Mesenchymal stem cell (in vitro differentiated cells and primary cell): ENCODE measurements at regions not wholly inside any gene's neighbourhood (a gene's known extent, or its start where the extent isn't known, plus 50 kb on each side); places are given as distances from the start of the nearest gene placed in this dataset.

Experiments
- DNase-seq: peaks from one replicate; pipeline ENCODE4 v3.0.0-alpha.2; 2013
- H2AFZ ChIP-seq: one replicate; pipeline ENCODE4 v1.6.1; 2013; ENCODE audit warnings: low read depth, mild to moderate bottlenecking, control low read depth, inconsistent platforms, low read length, moderate library complexity
- H2AK5ac ChIP-seq: 2 replicates; pipeline ENCODE4 v1.6.1; 2013; ENCODE audit warnings: low read length, moderate library complexity, mild to moderate bottlenecking, inconsistent platforms; ENCODE audit not compliant: severe bottlenecking
- H2BK120ac ChIP-seq: one replicate; pipeline ENCODE4 v1.6.1; 2013; ENCODE audit warnings: low read depth, mild to moderate bottlenecking, inconsistent platforms, low read length, moderate library complexity
- H2BK12ac ChIP-seq, 2 experiments: one replicate each; pipeline ENCODE4 v1.6.1; 2013; ENCODE audit warnings: inconsistent platforms in 2 of 2, low read length in 2 of 2, mild to moderate bottlenecking in 2 of 2, moderate library complexity in 2 of 2, control low read depth in 1 of 2
- H2BK15ac ChIP-seq: one replicate; pipeline ENCODE4 v1.6.1; 2013; ENCODE audit warnings: mild to moderate bottlenecking, low read depth, inconsistent platforms; ENCODE audit not compliant: poor library complexity, severe bottlenecking
- H2BK5ac ChIP-seq: 2 replicates; pipeline ENCODE4 v1.6.1; 2013; ENCODE audit warnings: low read depth, mild to moderate bottlenecking, low read length, control low read depth, inconsistent platforms; ENCODE audit not compliant: poor library complexity, severe bottlenecking
- H3K14ac ChIP-seq, 2 experiments: one replicate each; pipeline ENCODE4 v1.6.1; 2013; ENCODE audit warnings: inconsistent platforms in 2 of 2, low read length in 2 of 2, control low read depth in 1 of 2, mild to moderate bottlenecking in 1 of 2, moderate library complexity in 1 of 2
- H3K18ac ChIP-seq, 2 experiments: one replicate each; pipeline ENCODE4 v1.6.1; 2013; ENCODE audit warnings: inconsistent platforms in 2 of 2, low read length in 2 of 2, control low read depth in 1 of 2, low read depth in 1 of 2, mild to moderate bottlenecking in 1 of 2
- H3K23ac ChIP-seq, 2 experiments: one replicate each; pipeline ENCODE4 v1.6.1; 2013; ENCODE audit warnings: inconsistent platforms in 2 of 2, low read length in 2 of 2, mild to moderate bottlenecking in 2 of 2, moderate library complexity in 2 of 2, control low read depth in 1 of 2
- H3K27ac ChIP-seq: 2 replicates; pipeline ENCODE4 v1.5.1; 2013; ENCODE audit warnings: mild to moderate bottlenecking, moderate library complexity, low read length, control low read depth, inconsistent platforms; ENCODE audit not compliant: poor library complexity, severe bottlenecking
- H3K27me3 ChIP-seq, 2 experiments: 2 replicates each; pipeline versions ENCODE4 v1.6.1 to v1.7.0; 2013; ENCODE audit warnings: low read length in 2 of 2, mild to moderate bottlenecking in 2 of 2, moderate library complexity in 2 of 2, control low read depth in 1 of 2, inconsistent platforms in 1 of 2; ENCODE audit not compliant: control insufficient read depth in 1 of 2, insufficient read depth in 1 of 2
- H3K36me3 ChIP-seq, 2 experiments: 2 replicates each; pipeline versions ENCODE4 v1.6.1 to v1.7.0; 2013; ENCODE audit warnings: low read length in 2 of 2, control low read depth in 1 of 2, inconsistent platforms in 1 of 2, low read depth in 1 of 2, mild to moderate bottlenecking in 1 of 2; ENCODE audit not compliant: insufficient read depth in 2 of 2, control insufficient read depth in 1 of 2
- H3K4ac ChIP-seq, 2 experiments: one replicate each; pipeline ENCODE4 v1.6.1; 2013; ENCODE audit warnings: inconsistent platforms in 2 of 2, low read length in 2 of 2, mild to moderate bottlenecking in 2 of 2, moderate library complexity in 2 of 2, control low read depth in 1 of 2, low read depth in 1 of 2
- H3K4me1 ChIP-seq: 2 replicates; pipeline ENCODE4 v1.6.1; 2013; ENCODE audit warnings: low read depth, low read length, control low read depth; ENCODE audit not compliant: control insufficient read depth, insufficient read depth
- H3K4me2 ChIP-seq: 2 replicates; pipeline ENCODE4 v1.6.1; 2013; ENCODE audit warnings: low read length, mild to moderate bottlenecking, inconsistent platforms; ENCODE audit not compliant: poor library complexity, severe bottlenecking
- H3K4me3 ChIP-seq, 2 experiments: 2 replicates each; pipeline versions ENCODE4 v1.5.1 to v1.7.0; 2013; ENCODE audit warnings: low read length in 2 of 2, mild to moderate bottlenecking in 2 of 2, control low read depth in 1 of 2, low read depth in 1 of 2; ENCODE audit not compliant: insufficient read depth in 1 of 2
- H3K79me1 ChIP-seq: replicated peaks from 2 replicates; pipeline ENCODE4 v1.6.1; 2013; ENCODE audit warnings: mild to moderate bottlenecking, control low read depth, low read length, inconsistent platforms; ENCODE audit not compliant: poor library complexity, severe bottlenecking
- H3K9ac ChIP-seq: 2 replicates; pipeline ENCODE4 v1.7.0; 2013; ENCODE audit warnings: mild to moderate bottlenecking, low read length, moderate library complexity
- H3K9me3 ChIP-seq: 2 replicates; pipeline ENCODE4 v1.7.0; 2013; ENCODE audit warnings: mild to moderate bottlenecking, low read length; ENCODE audit not compliant: control insufficient read depth
- H4K8ac ChIP-seq: one replicate; pipeline ENCODE4 v1.6.1; 2013; ENCODE audit warnings: inconsistent platforms, mild to moderate bottlenecking, low read length, moderate library complexity
- H4K91ac ChIP-seq: one replicate; pipeline ENCODE4 v1.6.1; 2013; ENCODE audit warnings: mild to moderate bottlenecking, low read length, inconsistent platforms
- WGBS: methylation state at CpG from one replicate; pipeline ENCODE4 v1.1.7; 2013; ENCODE audit warnings: mixed read lengths; 5-methylcytosine and 5-hydroxymethylcytosine counted together

DNA sequence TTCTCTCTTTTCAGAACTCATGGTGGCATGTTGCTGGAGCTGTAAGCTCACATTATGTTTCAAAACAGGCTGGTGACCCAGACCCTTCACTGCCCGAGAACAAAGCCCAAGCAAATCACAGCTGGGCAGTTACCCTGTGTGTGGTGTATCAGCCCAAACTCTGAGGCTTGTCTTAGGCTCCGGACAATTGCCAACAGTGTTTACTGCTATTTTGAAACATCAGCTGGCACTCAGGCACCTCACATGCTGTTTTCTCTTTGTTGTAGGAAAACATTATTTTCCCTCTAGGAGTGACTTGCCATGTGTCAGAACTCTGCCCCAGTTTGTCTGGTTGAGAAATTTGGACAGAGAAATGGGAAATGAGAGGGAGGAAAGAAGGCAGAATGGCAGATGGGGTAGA, 237.6 kb upstream of the APCDD1 start:
- H3K27ac ChIP-seq, result no peak overlapping the region
- H2BK15ac ChIP-seq, result no peak overlapping the region
- 97% methylated on average over 2 of the region's 2 CpGs for WGBS
- H4K91ac ChIP-seq, result no peak overlapping the region
- no peak overlapping the region for H3K4ac ChIP-seq
- H3K36me3 ChIP-seq, result no peaks in the 10 kb centered on the region
- H4K8ac ChIP-seq, result no peak overlapping the region
- no peak overlapping the region for H3K18ac ChIP-seq
- H3K14ac ChIP-seq, result no peak overlapping the region
- H3K4me3 ChIP-seq, result no peak overlapping the region
- no peaks in the 10 kb centered on the region for H3K79me1 ChIP-seq
- no peak for DNase-seq
- no peak overlapping the region for H2BK120ac ChIP-seq
- H2BK5ac ChIP-seq, result no peak overlapping the region
- H3K23ac ChIP-seq, result no peak overlapping the region
- no peak overlapping the region for H3K9ac ChIP-seq
- no peak overlapping the region for H3K4me2 ChIP-seq
- no peak overlapping the region for H2AK5ac ChIP-seq
- no peaks in the 10 kb centered on the region for H3K4me1 ChIP-seq
- peak overlapping the region in 1 of 2 experiments; percentile 14 for H2BK12ac ChIP-seq
- H3K9me3 ChIP-seq, result peaks cover 13% of the 10 kb centered on the region
- no peak overlapping the region for H2AFZ ChIP-seq
- peaks cover 0 to 8% of the 10 kb centered on the region in 2 experiments for H3K27me3 ChIP-seq

DNA sequence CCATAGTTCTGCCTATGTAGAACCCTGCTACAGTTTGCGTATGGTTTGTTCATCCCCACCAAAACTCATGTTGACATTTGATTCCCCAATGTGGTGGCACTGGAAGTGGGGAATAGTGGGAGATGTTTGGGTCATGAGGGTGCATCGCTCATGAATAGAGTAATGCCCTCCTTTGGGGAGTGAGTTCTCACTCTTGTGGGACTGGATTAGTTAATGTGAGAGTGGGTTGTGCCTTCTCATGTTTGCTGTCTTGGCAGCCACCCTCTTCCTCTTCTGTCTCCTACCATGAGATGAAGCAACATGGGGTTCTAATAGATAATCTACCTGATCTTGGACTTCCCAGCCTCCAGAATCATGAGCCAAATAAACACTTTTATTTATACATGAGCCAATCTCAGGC, 237.2 kb upstream of the APCDD1 start:
- no peak overlapping the region for H2BK120ac ChIP-seq
- no peak overlapping the region for H3K27ac ChIP-seq
- H3K9ac ChIP-seq, result no peak overlapping the region
- H4K8ac ChIP-seq, result no peak overlapping the region
- no peak overlapping the region for H2BK15ac ChIP-seq
- DNase-seq, result no peak
- H3K9me3 ChIP-seq, result peaks cover 13% of the 10 kb centered on the region
- H3K79me1 ChIP-seq, result no peaks in the 10 kb centered on the region
- peak overlapping the region; percentile 11 to 29 for H2BK12ac ChIP-seq
- WGBS, result 92% methylated on average over 2 of the region's 2 CpGs
- H2BK5ac ChIP-seq, result no peak overlapping the region
- H3K4me2 ChIP-seq, result no peak overlapping the region
- H2AFZ ChIP-seq, result no peak overlapping the region
- no peak overlapping the region for H2AK5ac ChIP-seq
- H4K91ac ChIP-seq, result no peak overlapping the region
- H3K4ac ChIP-seq, result no peak overlapping the region
- no peaks in the 10 kb centered on the region for H3K36me3 ChIP-seq
- no peak overlapping the region for H3K14ac ChIP-seq
- no peak overlapping the region for H3K23ac ChIP-seq
- no peaks in the 10 kb centered on the region for H3K4me1 ChIP-seq
- peaks cover 0 to 8% of the 10 kb centered on the region in 2 experiments for H3K27me3 ChIP-seq
- no peak overlapping the region for H3K4me3 ChIP-seq
- H3K18ac ChIP-seq, result no peak overlapping the region

DNA sequence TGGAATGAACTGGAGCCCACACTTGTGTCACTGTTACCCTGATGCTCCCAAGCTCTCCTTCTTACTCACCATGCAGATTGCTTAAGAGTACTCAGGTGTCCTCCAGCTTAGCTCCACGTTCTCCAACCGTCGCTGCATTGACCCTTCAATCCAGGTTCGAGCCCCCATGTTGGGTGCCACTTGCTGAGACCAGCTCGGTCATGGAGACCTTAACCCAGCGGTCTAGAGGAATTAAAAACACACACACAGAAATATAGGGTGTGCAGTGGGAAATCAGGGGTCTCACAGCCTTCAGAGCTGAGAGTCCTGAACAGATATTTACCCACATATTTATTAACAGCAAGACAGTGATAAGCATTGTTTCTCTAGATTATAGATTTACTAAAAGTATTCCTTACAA, 229.1 kb upstream of the APCDD1 start:
- H2BK5ac ChIP-seq, result no peak overlapping the region
- H3K14ac ChIP-seq, result no peak overlapping the region
- no peak overlapping the region for H3K18ac ChIP-seq
- no peak overlapping the region for H4K8ac ChIP-seq
- no peak for DNase-seq
- H3K4me2 ChIP-seq, result no peak overlapping the region
- H3K36me3 ChIP-seq, result no peaks in the 10 kb centered on the region
- no peaks in the 10 kb centered on the region for H3K4me1 ChIP-seq
- no peak overlapping the region for H3K27ac ChIP-seq
- H3K4ac ChIP-seq, result no peak overlapping the region
- H3K9ac ChIP-seq, result no peak overlapping the region
- H3K23ac ChIP-seq, result no peak overlapping the region
- H2AFZ ChIP-seq, result no peak overlapping the region
- peaks cover 16% of the 10 kb centered on the region for H3K9me3 ChIP-seq
- H2BK12ac ChIP-seq, result no peak overlapping the region
- H3K79me1 ChIP-seq, result no peaks in the 10 kb centered on the region
- H4K91ac ChIP-seq, result no peak overlapping the region
- WGBS, result 98% methylated on average over 4 of the region's 6 CpGs
- no peak overlapping the region for H2AK5ac ChIP-seq
- H3K27me3 ChIP-seq, result no peaks in the 10 kb centered on the region
- no peak overlapping the region for H2BK15ac ChIP-seq
- H3K4me3 ChIP-seq, result no peak overlapping the region
- no peak overlapping the region for H2BK120ac ChIP-seq

GRCh38 chr18:10226971-10227370, 227.5 kb upstream of the APCDD1 start:
- Histone ChIP-seq H3K27me3 (no peaks in the 10 kb centered on the region), H4K8ac (no peak overlapping the region), H3K36me3 (no peaks in the 10 kb centered on the region), H3K79me1 (no peaks in the 10 kb centered on the region), H3K4me1 (no peaks in the 10 kb centered on the region), H3K18ac (no peak overlapping the region), H3K4ac (no peak overlapping the region), H3K9ac (no peak overlapping the region), H2BK5ac (no peak overlapping the region), H3K23ac (no peak overlapping the region), H2BK120ac (no peak overlapping the region), H2BK12ac (no peak overlapping the region), H2AFZ (no peak overlapping the region), H3K9me3 (peaks cover 16% of the 10 kb centered on the region), H3K14ac (peak overlapping the region in 1 of 2 experiments; percentile 9), H4K91ac (no peak overlapping the region), H3K4me2 (no peak overlapping the region), H3K4me3 (no peak overlapping the region), H2AK5ac (no peak overlapping the region), H2BK15ac (no peak overlapping the region), H3K27ac (no peak overlapping the region)
- DNase-seq, result no peak
- WGBS, result 100% methylated on average over 1 of the region's 2 CpGs
